Jurkat, Clone E6-1 (cell line): ENCODE measurements at regions not wholly inside any gene's neighbourhood (a gene's known extent, or its start where the extent isn't known, plus 50 kb on each side); places are given as distances from the start of the nearest gene placed in this dataset.

Source experiments
- DNase-seq: peaks from one replicate; pipeline ENCODE4 v3.0.0-alpha.2; 2011; ENCODE audit warnings: low read depth, low spot score
- H3K4me3 ChIP-seq: 2 replicates; pipeline ENCODE4 v1.5.1; 2011; ENCODE audit warnings: mild to moderate bottlenecking, low read length, control low read depth, moderate library complexity

- DNase-seq: no peak
- no peak overlapping the region for H3K4me3 ChIP-seq
Measured at GRCh38 chr1:2865000-2865399, 63.5 kb upstream of the TTC34 start.

- no peak for DNase-seq
Measured at GRCh38 chr1:2865571-2866421, 64.3 kb upstream of the TTC34 start.

DNA sequence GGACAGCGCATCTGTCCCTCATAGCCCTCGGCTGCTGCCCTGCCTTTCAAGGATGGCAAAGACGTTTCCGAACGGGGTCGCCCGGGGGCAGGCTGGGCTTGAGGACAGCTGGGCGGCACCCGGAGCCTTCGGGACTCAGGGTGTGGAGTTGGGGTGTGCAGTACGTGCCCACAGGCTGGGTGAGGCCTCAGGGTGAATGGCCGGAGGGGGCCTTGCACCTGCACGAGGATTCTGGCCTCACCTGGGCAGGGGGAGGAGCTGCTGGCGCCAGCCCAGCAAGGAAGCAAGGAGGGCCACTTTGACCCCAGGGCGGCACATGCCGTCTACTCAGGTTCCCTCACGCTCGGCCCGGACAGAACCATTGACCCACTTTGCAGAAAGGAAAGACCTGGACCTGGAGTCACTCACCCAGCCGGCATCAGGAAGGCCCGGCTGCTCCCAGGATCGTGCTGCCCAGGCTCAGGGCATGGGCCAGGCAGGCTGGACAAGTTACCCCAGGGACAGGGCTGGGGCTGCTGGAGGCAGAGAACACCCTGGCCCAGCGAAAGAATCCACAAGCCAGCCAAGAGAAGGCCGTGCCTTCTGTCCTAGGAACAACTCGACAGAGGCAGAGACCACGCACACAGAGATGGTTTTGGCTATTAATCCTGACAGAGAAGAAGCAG is 65.1 kb upstream of the TTC34 start:
- DNase-seq: no peak
- H3K4me3 ChIP-seq: no peak overlapping the region

More at GRCh38 chr1:2865571-2866421, 64.3 kb upstream of the TTC34 start:
- H3K4me3 ChIP-seq: no peak overlapping the region

GRCh38 chr1:2867087-2867425 is 65.6 kb upstream of the TTC34 start:
- H3K4me3 ChIP-seq: no peak overlapping the region
- no peak for DNase-seq

DNA sequence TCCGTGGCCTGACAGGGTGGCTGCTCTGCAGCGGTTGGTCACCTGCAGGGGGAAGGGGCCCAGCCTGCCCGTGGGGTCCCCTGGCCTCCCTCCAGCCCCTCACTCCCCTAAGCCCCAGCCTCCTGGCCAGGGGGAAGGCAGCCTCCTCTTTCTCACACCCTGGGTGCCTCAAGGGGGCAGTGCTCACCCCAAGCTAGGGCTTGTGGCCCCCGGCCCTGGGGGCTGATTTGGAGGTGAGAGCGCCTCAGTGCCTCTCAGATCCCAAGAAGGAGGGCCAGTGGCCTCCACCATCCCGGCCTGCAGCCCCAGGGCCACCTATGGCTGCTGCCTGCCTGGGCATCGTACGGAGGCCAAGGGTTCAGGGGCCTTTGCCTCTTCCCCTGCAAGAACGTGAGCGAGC is 66.4 kb upstream of the TTC34 start:
- no peak for DNase-seq
- no peak overlapping the region for H3K4me3 ChIP-seq

DNA sequence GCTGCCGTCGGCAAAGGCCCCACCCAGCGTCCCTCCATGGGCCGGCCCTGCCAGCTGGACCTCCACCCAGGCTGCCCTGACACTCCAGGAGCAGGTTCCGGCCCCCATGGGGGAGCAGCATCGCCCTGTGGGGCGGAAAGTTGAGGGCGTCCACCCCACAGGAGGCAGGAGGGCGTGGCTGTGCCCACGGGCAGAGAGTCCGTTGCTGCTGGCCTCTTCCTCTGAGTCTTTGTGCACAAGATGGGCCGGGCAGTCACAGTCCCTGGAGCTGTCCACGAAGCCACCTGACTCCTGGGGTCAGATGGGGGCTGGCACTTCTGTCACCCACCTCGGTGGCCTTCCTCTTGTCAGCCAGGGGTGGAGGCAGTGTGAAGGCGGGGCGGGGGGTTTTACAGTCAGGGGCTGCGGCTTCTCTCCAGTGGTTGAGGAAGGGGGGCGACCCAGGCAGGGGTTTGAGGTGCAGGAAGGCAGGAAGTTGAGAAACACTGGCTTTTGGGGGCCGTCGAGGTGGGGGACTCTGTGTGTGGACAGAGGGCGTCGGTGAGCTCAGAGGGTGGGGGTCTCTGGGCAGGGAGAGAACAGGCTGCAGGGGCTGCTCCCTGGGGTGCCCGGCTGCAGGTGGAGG is 67.2 kb upstream of the TTC34 start:
- DNase-seq: no peak
- no peak overlapping the region for H3K4me3 ChIP-seq

DNA sequence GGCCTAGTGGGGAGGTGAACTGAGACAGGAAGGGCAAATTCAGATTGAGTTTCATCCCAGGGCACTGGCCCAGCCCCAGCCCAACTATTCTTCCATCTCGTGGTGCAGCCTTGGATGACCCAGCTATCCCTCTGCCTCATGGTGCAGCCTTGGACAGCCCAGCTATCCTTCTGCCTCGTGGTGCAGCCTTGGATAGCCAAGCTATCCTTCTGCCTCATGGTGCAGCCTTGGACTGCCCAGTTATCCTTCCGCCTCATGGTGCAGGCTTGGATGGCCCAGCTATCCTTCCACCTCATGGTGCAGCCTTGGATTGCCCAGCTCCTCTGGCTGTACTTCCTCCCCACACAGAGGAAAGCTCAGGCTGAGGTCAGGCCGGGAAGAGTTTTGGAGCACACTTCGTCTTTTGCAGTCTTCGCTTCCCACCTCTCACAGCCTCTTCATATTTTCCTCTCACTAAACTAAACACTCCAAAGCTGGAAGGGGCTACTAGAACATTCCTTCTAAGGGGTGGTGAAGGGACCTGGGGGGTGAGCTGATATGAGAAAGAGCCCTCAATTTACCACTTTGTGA is 69.8 kb upstream of the TTC34 start:
- H3K4me3 ChIP-seq: no peak overlapping the region
- no peak for DNase-seq

DNA sequence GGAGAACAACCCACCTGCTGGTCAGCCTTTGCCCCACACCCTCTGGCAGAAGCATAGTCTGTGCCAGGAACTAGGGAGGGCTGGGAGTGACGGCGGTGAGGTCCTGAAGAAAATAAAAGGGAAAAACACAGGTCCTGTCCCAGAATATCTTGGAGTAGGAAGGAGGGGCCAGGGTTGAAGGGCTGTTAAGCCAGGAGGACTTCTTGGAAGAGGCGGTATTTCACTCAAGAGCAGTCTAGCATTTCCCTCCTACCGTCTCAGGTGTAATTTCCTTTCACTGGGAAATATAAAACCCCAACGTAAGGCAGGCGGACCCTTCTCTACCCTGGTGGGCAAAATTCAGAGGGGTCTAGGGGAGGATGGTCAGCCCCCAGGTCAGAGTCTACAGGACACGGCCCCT is 72.7 kb upstream of the TTC34 start:
- H3K4me3 ChIP-seq: no peak overlapping the region
- no peak for DNase-seq

DNA sequence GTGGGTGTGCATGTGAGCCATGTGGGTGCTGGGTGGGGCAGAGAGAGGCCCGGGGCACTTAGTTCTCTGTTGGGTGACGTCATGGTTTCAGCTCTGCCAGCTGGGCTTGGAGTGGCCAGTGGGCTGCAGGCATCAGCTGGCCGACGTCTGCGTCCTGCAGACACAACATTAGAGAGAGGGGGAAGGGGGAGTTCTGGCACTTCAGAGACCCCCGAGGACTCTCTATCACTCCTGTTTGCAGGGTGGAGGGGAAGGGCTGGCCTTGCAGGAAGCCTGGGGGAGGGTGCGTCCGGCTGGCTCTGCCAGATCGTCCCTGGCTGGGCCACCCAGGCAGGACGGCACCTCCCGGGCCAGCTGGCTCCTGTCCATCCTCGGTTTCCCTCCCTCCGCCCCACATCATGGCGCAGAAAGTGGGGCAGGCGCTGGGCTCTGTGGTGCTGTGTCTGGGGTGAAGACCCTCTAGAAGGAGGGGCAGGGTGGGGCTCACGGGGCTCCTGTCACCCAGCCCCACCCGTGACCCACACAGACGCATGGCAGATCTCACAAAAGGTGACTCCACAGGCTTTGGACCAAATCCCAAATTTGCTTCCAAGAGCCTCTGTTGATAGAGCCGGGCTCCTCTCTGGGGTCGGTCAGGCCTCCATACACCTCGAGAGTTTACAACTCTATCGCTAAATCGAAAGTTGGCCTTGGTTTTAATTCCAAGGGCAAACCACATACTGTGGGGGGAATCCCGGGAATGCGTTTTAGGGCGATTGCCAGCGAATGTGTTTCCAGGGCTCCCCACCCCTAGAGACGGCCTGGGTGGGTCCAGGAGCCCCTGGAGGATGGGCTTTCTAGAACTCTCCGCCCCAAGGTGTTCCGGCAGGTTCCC is 73.4 kb upstream of the TTC34 start:
- DNase-seq: no peak
- no peak overlapping the region for H3K4me3 ChIP-seq

- DNase-seq: no peak
- no peak overlapping the region for H3K4me3 ChIP-seq
Measured at GRCh38 chr1:2875707-2876561, 74.4 kb upstream of the TTC34 start.

- H3K4me3 ChIP-seq: no peak overlapping the region
- no peak for DNase-seq
Measured at GRCh38 chr1:2876846-2877245, 75.4 kb upstream of the TTC34 start.

DNA sequence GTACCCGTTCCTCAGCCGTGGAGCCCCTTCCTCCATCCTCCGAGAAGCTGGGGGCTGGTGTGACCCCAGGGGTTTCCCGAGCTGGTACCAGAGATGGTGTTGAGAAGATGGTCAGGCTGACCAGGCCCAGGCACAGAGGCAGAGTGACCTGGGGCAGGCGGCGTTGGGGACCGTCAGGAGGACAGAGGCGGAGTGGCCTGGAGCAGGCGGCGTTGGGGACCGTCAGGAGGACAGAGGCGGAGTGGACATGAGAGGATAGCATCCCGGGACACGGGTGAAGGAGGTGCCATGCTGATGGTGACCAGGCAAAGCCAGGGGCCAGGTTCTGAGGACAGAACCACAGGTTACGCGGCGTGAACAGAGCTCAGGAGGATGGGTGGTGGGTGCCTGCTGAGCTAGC is 75.9 kb upstream of the TTC34 start:
- DNase-seq: no peak
- H3K4me3 ChIP-seq: no peak overlapping the region

GRCh38 chr1:2878591-2878990 is 77.1 kb upstream of the TTC34 start:
- DNase-seq: no peak
- no peak overlapping the region for H3K4me3 ChIP-seq

DNA sequence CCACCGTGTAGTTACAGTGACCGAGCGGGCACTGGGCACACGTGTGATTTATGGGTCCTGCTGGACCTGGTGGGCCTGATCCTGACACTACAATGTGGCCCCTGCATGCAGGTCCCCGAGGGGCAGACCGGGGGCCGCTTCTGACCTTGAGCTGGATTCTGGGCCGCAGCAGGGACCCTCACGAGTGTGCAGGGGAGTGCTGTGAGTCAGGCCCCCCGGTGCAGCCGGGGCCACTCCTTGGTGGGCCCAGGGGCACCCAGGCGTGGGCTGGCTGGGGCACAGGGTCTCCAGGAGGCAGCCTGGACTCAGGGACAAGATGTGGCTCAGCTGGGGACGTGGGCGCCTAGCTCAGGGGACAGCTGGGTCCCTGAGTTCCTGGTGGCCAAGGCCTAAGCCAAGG is 77.5 kb upstream of the TTC34 start:
- no peak overlapping the region for H3K4me3 ChIP-seq
- no peak for DNase-seq

- DNase-seq: no peak
- no peak overlapping the region for H3K4me3 ChIP-seq
Measured at GRCh38 chr1:2879591-2879990, 78.1 kb upstream of the TTC34 start.

DNA sequence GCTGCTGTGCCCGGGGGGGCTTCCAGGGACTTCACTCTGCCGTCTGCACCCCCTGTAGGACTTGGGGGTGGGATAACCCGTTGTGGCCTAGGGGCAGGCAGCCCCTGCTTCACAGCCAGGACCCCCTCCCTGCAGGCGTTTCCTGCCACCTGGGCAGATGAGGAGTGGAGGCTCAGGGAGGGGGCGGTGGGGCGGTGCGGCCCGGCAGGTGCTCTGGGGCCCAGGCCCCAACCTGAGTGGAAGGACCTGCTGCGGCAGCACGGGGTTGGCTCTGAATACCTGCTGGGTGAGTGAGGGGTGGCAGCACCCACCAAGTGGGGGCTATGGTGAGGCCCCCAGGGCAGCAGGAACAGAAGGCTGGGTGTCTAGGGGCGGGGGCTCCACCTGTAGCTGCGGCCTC is 78.6 kb upstream of the TTC34 start:
- no peak for DNase-seq
- no peak overlapping the region for H3K4me3 ChIP-seq

GRCh38 chr1:2880812-2881295 is 79.4 kb upstream of the TTC34 start:
- no peak for DNase-seq
- H3K4me3 ChIP-seq: no peak overlapping the region

- DNase-seq: no peak
Measured at GRCh38 chr1:2881556-2881955, 80.1 kb upstream of the TTC34 start.

More at GRCh38 chr1:2881556-2881955, 80.1 kb upstream of the TTC34 start:
- H3K4me3 ChIP-seq: no peak overlapping the region
